CD4-positive, alpha-beta T cell treated with Interleukin-6 at 100 ng/mL for 8 hours (primary cell): ENCODE measurements at regions not wholly inside any gene's neighbourhood (a gene's known extent, or its start where the extent isn't known, plus 50 kb on each side); places are given as distances from the start of the nearest gene placed in this dataset.
"Not testable (repeated sequence)": the region's sequence is repeated elsewhere in the genome, so short reads cannot be mapped to it uniquely, and the experiment has no call there.

Experiments
- DNase-seq: peaks from one replicate; pipeline ENCODE4 v3.0.0-alpha.2; 2020; ENCODE audit warnings: mixed read lengths, low spot score

DNA sequence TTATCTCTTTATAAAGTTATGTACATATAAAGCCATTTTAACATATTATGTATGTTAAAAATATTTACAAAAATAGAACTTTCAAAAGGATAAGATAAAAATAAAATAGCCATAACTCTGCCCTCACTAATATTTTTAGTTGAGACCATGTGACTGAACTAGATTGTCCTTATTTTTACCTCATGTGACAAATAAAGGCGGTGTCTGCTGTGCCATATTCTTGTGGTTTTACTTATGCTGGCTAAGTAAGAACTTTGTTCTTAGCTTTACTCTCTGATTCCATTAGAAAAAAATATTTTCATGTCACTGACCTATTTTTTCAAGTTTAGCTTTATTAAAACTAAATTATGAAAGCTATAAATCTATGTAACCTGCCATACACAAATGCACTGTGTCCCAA lies 135.6 kb upstream of the TSC22D1 start:
- no peak for DNase-seq

DNA sequence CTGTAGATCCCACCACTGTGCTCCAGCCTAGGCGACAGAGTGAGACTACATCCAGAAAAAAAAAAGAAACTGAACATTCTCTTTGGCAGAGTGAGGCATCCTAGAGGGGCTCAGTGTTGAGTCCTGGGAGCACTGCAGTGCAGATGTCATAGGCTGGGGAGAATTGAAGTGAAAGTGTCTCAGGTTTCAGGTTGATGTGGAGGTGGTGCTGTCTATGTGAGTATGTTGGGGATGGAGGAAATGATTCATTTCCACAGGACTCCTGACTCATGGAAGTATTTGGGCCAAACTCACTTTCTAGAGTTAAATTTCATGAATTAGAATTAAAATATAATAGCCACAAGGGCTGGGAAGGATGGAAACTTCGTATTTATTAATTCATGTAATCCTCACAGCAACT lies 134.4 kb upstream of the TSC22D1 start:
- DNase-seq: no peak

DNA sequence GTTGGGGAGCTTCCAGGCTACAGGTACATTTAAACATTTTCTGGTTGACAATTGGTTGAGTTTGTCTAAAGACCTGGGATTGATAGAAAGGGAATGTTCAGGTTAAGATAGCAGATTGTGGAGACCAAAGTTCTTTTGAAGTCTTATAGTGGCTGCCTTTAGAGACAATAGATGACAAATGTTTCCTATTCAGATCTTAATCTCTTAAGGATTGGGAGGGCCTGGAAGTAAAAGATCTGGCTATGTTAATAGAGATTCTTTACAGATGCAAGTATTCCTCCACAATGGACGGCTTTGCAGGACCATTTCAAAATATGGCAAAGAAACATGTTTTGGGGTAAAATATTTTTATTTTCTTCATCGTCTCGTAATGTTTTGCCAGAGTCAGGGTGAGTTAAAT lies 128.7 kb upstream of the TSC22D1 start:
- DNase-seq: not testable (repeated sequence)

DNA sequence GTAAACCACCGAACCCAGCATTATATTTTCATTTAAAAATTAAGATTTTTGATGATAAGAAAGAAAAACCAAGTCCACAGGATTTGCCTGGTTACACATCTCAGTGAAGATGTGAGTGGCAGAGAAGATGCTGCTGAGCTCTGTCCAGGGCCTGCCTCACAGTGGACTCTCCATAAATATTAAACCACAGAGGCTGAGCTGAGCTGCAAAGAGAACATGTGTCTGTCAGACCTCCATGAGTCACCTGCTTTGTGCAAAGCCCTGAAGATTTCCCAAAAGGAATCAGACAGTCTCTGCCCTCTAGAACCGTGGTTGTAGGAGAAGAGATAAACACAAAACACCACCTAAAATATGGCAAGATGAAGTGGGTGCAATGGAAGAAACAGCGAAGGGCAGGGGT lies 127.2 kb upstream of the TSC22D1 start:
- DNase-seq: no peak

DNA sequence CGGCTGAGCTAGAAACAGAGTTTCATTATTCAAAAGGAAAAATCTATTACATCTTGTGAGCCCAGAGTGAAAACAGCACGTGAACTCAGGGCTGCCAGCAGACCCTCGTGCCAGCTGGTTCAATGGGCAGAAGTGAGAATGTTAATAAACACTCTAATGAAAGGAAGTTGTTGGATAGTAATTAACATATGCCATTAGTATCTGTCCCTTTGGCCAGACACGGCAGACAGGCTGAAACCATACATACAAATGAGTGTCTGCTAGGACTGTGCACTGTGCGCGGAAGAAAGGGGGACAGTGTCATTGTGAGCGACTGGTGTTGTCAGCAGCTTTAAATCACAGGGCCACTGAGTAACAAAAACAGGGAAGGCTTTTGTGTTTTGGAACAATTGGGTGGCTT lies 121.9 kb upstream of the TSC22D1 start:
- DNase-seq: no peak

DNA sequence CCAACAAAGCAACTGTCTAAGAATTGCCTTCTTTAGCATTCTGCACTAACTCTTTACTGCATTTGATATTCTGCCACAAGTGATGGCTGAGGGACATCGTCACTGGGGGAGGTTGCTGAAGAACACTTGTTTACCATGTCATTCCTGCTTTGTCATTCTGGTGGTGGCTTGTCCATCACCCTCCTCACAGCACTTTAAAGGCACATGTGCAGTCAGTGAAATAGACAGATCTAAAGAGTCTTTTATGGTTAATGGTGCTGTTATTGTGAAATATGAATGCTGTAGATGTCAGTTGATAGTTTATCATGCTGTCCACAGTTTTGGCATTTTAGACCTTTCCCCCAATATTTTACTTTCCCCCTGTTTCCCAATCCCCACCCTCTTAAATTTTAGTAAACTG lies 120.9 kb upstream of the TSC22D1 start:
- DNase-seq: no peak

DNA sequence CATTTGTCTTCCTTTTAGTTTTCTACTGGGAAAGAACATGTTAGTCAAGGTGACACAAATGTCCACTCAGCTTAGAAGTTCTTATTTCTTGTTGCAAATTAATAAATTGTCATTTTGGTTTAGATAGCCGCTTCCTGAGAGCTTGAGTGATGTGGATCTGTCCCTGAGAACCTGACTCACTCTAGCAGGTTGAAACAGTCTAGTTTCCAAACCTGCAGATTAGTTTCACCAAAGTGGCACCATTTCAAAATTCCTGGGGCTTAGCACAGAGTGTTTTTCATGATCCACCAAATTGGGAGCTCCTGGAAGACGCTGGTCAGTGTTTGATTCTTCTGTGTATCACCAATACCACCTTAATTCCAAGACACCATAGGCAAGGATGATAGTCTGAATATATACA lies 119.4 kb upstream of the TSC22D1 start:
- DNase-seq: no peak

DNA sequence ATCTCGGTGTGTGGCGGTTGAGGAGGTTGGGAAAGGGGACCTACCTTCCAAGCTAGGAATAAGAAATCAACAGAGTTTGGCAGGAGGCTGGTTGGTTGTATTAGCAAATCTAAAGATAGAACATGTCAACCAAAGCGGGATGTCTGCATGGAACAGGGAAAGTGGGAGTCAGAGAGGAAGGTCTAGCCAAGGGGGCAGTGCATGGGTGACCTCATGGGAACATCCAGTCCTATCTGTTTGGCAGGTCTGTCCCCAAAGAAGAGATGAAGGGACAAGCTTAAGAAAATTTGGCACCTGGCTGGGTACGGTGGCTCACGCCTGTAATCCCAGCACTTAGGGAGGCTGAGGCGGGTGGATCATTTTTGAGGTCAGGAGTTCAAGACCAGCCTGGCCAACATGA lies 118.7 kb upstream of the TSC22D1 start:
- DNase-seq: no peak

DNA sequence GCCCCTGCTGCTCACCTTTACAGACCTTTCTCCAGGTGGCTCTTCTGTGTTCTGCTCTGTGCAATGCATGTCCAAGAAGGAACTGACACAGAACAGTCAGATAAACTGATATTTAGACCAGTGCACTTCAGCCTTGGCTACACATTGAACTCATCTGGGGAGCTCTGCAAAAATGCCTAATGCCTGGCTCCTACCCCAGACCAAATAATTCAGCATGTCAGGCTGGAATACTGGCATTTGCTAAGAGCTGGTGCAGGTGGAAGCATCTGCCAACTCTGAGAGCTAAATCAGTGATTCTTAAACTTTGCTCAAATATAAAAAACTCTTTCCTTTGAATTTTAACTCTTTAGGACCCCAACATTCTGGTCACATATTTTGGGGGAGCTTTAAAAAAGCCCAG lies 118.2 kb upstream of the TSC22D1 start:
- no peak for DNase-seq

DNA sequence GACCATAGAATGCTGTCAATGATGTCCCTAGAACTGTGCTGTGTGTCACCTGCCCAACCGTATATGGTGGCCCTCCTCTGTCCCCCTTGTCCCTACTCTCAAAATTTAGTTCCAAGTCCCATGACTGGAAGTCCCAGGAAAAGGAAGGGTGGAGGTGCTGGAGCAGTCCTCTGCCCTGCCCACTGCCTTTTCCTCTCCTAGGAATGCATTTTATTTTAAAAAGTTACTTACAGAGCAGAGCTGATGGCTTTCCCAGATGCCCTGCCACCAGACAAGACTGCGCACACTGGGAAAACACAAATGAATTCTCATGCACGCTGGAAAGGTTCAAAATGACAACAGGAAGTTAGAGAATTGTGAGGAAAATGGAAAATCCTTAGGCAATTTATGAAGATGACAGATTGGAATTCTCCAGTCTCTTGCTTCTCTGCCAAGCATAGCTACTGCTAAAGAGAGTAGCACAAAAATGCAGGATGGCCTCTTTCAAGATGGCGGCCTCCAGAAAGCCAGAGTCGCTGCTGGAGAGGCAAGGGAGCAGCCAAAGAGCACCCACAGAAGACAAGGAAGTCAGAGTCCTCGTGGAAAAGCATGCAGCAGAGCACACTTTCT lies 117.1 kb upstream of the TSC22D1 start:
- DNase-seq: no peak

DNA sequence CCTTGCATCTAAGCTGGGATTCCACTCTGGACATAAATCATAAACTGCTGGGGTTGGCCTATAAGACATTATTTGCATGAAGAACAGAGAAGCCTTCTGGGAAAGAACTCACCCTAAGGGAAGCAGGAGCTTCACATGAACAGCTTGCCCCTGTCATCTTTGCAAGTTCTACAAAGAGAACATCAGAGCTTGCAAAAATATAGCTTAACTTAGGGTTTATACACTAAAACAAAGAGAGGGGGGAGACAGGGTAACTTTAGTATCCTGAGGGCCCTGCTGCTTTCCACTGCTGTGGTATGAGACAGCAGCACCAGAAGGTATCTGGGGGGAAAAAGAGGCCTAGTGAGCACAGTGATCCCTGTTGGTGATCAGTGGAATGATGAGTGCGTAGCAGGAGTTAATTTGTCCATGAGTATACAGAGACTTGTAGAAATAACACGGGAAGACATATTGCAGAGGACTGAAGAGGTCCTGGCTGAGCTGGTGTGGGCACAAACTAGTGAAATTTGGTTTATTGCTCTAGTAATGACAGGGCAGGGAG lies 116.1 kb upstream of the TSC22D1 start:
- DNase-seq: no peak

DNA sequence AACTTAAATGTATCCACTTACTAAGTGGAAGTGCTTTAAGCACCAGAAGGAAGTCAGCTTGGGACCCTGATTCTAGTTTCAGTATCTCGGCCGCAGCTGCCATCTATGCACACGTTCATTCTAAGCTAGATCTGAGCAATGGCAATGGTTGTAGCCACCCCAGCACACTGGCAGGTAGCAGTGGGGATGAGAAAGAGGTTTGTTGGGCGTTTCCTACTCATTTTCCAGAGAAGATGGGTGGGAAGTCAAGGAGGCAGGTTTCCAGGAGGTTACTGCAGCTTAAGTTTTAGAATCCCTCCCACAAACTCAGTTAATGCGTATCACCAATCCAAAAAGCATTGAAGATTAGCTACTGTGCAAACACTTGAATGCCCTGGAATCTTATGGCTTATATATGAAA lies 114.2 kb upstream of the TSC22D1 start:
- no peak for DNase-seq

DNA sequence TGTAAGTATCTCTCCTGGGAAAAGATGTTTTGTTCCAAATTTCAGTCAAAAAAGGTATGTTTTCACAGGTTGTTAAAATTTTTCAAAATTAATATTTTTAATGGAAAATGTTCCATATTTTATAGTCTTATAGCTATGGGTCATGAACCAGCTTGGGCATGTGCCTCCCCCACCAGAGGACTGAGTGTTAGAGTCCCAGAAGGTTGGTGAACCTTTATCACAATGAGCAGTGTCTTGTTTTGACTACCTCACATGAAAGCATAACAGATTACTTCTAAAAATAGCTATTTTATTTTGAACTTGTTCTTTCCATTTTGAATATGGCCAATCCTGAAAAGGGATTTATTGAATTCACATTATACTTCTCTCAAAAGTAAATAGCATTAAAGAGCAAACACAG lies 112.5 kb upstream of the TSC22D1 start:
- DNase-seq: no peak

DNA sequence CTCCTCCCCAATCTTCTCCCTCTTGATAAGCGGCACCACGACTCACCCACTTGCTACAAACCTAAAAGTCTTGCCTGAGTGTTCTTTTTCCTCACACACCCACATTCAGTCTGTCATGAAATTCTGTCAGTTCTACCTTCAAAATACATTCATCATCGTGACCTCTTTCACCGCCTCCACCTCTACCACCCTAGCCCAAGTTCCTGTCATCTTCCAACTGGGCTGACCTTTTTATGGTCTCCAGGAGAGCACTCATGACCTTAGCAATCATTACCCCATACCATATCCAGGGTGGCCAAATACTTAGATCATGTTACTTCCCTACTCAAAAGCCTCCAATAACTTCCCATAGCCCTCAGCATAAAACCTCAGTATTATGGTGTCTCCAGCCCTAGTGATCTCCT lies 110.4 kb upstream of the TSC22D1 start:
- no peak for DNase-seq

DNA sequence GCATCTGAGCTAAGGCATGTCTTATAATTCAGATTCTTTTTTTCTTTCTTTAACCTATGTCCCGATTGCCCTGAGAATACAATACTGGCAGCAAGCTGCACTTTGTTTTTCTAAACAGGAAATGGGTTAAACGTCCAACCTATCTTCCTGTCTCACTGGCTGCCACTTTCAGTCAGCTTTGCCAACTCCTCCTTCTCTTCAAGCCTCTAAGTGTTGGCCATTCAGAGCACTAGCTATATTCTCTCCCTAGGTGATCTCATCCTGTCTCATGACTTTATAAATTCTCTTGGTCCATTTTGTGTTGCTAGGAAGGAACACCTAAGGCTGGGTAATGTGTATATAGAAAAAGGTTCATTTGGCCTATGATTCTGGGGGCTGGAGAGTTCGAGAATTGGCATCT lies 109.5 kb upstream of the TSC22D1 start:
- no peak for DNase-seq

DNA sequence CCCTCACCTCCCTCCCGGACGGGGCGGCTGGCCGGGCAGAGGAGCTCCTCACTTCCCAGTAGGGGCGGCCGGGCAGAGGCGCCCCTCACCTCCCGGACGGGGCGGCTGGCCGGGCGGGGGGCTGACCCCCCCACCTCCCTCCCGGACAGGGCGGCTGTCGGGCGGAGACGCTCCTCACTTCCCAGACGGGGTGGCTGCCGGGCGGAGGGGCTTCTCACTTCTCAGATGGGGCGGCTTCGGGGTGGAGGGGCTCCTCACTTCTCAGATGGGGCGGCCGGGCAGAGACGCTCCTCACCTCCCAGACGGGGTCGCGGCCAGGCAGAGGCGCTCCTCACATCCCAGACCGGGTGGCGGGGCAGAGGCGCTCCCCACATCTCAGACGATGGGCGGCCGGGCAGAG lies 106.3 kb upstream of the TSC22D1 start:
- DNase-seq: not testable (repeated sequence)

DNA sequence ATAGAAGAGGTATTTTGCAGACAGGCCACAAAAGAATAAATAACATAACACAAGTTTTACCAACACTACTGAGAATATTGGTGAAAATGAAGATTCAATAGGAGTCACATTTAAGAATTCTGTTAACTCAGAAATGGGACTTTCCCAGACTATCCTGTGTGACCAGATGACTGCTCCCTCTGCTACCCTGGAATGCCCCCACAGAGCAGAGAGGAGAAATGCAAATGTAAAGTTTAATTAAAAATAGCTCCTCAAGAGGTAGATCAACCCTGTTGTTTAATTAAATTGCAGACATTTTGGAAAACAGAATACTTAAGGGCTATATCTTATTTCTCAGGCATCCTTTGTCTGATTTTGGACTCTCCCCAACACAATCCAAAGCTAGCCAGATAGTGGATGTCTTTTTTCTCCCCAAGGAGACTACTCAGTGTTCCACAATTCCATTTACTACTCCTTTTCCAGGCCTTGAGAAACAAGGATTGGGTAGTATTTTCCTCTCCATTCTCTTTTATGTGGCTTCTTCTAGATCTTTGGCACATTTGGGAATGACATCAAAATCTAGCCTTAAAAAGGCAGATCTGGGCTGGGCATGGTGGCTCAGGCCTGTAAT lies 104.7 kb upstream of the TSC22D1 start:
- no peak for DNase-seq

DNA sequence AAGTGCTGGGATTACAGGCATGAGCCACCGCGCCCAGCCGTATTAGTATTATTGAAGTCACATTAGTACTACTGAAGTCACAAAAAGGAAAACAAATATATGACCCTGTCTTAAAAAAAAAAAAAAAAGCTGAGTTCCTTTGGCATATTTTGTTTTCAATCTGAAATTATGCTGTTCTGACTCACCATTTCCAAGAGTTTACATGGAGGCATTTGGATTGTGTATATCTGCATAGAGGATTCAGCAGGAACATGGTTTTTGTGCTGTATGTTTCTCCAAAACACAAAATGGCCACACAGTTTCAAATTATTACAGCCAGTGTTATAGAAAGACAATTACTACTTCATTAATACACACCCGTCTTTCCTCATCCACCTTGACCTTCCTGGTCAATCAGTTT lies 103.5 kb upstream of the TSC22D1 start:
- DNase-seq: no peak

DNA sequence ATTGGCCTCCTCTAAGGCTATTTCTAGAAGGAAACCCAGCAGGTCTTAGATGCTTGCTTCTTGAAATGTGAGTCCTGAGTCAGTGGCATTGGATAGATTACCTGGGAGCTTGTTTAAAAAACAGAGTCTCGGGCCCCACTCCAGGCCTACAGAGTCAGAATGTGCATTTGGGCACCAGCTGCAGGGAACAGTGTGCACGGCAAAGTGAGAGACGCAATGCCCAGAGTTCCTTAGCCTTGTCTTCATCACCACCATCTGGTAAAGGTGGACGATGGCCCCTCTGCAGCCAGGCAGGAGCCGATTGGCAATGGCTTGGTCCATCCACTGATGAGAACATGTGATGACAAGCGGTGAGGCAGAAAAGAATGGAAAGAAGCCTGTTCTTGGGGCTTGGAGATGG lies 102.1 kb upstream of the TSC22D1 start:
- DNase-seq: no peak

DNA sequence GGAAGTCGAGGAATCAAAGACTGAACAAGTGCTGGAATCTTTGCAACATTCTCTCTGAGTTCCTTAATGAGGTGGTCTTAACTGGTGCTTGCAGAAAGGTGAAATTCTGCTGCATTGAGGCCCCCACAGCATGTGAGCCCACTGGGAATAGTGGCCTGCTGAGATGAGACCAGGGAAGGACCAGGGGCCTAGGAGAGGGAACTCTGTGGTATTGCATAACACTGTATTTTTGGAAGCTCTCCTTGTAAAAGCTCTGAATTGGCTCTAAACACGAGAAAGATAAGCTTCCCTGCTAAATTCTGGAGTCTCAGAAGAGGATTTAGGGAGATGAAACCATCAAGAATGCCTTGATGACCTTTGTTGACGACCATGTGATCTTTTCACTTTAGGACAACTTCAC lies 100.4 kb upstream of the TSC22D1 start:
- DNase-seq: no peak

DNA sequence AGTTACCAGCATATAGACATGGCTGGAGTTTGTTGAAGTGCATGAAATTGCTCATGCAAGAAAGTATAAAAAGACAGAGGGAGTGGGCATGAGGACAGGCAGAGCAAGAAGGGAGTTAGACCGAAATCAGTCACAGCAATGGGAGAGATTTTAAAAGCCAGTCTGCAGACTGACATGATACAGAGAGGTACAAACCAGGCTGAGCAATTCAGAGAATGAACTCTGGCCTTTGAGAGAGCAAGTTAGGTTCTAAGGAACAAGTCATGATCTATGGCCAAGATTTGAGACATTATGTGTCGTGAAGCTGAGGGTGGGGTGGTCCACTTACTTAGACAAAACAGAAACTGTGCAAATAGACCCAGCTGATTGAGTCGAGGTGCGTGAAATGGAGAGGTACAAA lies 93.4 kb upstream of the TSC22D1 start:
- DNase-seq: no peak

DNA sequence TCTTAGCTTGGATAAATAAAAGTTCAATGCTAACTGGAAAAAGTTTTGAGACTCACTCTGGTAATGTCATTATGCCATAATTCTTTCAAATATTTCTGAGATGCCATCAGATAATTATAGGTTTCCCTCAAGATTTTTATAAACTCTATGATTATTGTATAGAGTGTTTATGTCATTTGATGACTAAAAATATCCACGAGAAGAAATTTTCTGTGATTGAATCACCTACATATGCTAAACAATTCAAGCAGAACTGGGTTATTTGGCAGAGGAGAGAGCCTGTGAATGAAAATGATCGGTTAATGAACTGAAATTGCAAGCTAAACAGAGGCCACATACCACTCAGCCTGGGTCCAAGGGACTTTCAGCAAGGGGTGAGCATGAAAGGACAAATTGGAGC lies 92.6 kb upstream of the TSC22D1 start:
- DNase-seq: no peak

DNA sequence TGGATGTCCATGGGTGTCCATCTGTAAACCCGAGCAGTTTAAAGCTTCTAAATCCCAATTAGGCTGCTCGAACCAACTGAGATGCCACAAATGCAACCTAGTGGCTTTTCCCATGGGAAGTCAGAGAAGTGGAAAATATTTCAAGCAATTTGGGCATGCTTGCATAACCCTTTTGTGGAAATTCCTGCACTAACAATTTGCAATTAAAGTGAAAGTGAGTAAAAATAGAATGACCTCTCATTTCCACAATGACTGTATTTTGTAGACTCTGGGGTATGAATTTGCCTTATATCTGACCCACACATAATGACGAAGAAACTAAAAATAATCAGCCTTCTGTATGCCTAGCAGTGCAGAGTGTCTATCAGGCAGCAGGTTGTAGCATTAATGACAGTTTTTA lies 91.8 kb upstream of the TSC22D1 start:
- no peak for DNase-seq

DNA sequence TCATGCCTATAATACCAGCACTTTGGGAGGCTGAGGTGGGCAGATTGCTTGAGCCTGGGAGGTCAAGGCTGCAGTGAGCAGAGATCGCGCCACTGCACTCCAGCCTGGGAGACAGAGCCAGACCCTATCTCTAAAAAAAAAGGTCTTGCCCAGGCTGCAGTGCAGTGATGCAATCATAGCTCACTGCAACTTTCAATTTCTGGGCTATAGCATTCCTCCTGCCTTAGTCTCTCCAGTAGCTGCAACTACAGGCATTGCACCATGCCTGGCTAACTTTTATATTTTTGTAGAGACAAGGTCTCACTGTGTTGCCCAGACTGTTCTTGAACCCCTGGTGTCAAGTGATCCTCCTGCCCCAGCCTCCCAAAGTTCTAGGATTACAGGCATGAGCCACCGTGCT lies 90.4 kb upstream of the TSC22D1 start:
- not testable (repeated sequence) for DNase-seq
